DOHH2 (cell line): ENCODE measurements at regions not wholly inside any gene's neighbourhood (a gene's known extent, or its start where the extent isn't known, plus 50 kb on each side); places are given as distances from the start of the nearest gene placed in this dataset.

Experiments
- H3F3A ChIP-seq: fragments of 200-600 bp; sonication (generic), shearing (Covaris generic); 2 replicates; pipeline ENCODE4 v1.6.0; 2016; ENCODE audit warnings: antibody characterized with exemption, mild to moderate bottlenecking; ENCODE audit not compliant: control insufficient read depth, insufficient read depth
- H3K27ac ChIP-seq: fragments of 200-600 bp; sonication (generic); 2 replicates; pipeline ENCODE4 v1.5.1; 2014; ENCODE audit warnings: low read depth, mild to moderate bottlenecking, low read length, moderate library complexity
- H3K27me3 ChIP-seq: fragments of 200-600 bp; sonication (generic); 2 replicates; pipeline ENCODE4 v1.6.1; 2014; ENCODE audit warnings: mild to moderate bottlenecking, low read length, mixed read lengths; ENCODE audit not compliant: control insufficient read depth
- H3K36me3 ChIP-seq: fragments of 200-600 bp; sonication (generic); 2 replicates; pipeline ENCODE4 v1.6.1; 2014; ENCODE audit warnings: mild to moderate bottlenecking, low read length, moderate library complexity, mixed read lengths; ENCODE audit not compliant: control insufficient read depth
- H3K4me1 ChIP-seq: fragments of 200-600 bp; sonication (generic); 2 replicates; pipeline ENCODE4 v1.6.1; 2014; ENCODE audit warnings: mild to moderate bottlenecking, low read length, mixed read lengths; ENCODE audit not compliant: control insufficient read depth
- H3K4me2 ChIP-seq: fragments of 200-600 bp; sonication (generic); 2 replicates; pipeline ENCODE4 v1.6.0; 2014; ENCODE audit warnings: mild to moderate bottlenecking, low read length, moderate library complexity
- H3K4me3 ChIP-seq: fragments of 200-600 bp; sonication (generic); 2 replicates; pipeline ENCODE4 v1.5.1; 2014; ENCODE audit warnings: mild to moderate bottlenecking, low read length, mixed read lengths
- H3K79me2 ChIP-seq: fragments of 200-600 bp; sonication (generic); 2 replicates; pipeline ENCODE4 v1.6.1; 2014; ENCODE audit warnings: mild to moderate bottlenecking, low read length, mixed read lengths; ENCODE audit not compliant: control insufficient read depth
- H3K9me2 ChIP-seq: fragments of 200-600 bp; sonication (generic); replicated peaks from 2 replicates; pipeline ENCODE4 v1.6.1; 2014; ENCODE audit warnings: mild to moderate bottlenecking, low read length, mixed read lengths; ENCODE audit not compliant: control insufficient read depth
- H3K9me3 ChIP-seq: fragments of 200-600 bp; sonication (generic); 2 replicates; pipeline ENCODE4 v1.6.1; 2014; ENCODE audit warnings: antibody characterized with exemption, low read length, mixed read lengths; ENCODE audit not compliant: control insufficient read depth, insufficient read depth
- H4K20me1 ChIP-seq: fragments of 200-600 bp; sonication (generic); 2 replicates; pipeline ENCODE4 v1.6.0; 2014; ENCODE audit warnings: low read depth, mild to moderate bottlenecking, antibody characterized with exemption, low read length, moderate library complexity; ENCODE audit not compliant: control insufficient read depth, insufficient read depth
- EZH2phosphoT487 ChIP-seq: fragments of 200-600 bp; sonication (generic); IDR thresholded peaks from 2 replicates; pipeline ENCODE4 v1.6.1; 2017; ENCODE audit warnings: borderline replicate concordance, mild to moderate bottlenecking, antibody characterized with exemption, low read length, moderate library complexity, mixed read lengths
- TF ChIP-seq, protein P1 (sequence below): fragments of 200-600 bp; sonication (generic); IDR thresholded peaks from one replicate; pipeline ENCODE4 v1.5.1; 2014; ENCODE audit warnings: antibody characterized with exemption, mild to moderate bottlenecking, low read depth, low read length; ENCODE audit not compliant: poor library complexity, severe bottlenecking

DNA sequence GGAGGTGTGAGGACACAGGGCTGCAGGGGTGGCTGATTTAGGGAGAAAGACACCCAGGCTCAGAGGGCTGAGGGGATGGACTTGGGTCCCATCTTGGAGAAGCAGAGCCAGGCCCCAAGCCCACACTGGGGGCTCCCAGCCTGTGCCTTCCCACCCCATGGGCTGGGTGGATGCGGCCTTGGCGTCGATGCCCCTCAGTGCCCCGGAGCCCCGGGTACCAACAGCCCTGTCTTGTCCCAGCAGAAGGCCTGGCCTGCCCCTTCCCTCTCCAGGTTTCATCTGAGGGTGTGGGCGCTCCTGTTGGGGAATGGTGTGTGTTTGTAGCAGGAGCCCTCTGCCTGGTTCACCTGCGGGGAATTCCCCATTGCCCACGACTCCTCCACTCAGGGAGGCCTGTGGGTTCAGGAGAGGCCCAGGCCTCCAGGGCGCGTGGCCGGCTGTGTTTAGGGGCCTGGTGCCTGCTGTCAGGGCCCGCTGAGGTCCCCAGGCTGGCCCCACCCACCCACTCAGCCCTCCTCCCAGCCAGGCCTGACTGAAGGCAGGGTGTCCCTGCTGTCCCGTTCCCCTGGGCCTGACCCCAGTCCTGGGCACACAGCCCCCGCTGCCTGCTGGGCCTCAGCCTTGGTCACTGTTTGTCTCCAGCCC is 51.1 kb upstream of the BEGAIN start:
- no peaks in the 10 kb centered on the region for H3K36me3 ChIP-seq
- H3K27ac ChIP-seq, result no peak overlapping the region
- peaks cover 7% of the 10 kb centered on the region; the same call in 1 of the 2 replicates for H3K4me1 ChIP-seq
- H3K4me2 ChIP-seq, result no peak overlapping the region
- no peaks in the 10 kb centered on the region for H3F3A ChIP-seq
- H3K9me3 ChIP-seq, result no peaks in the 10 kb centered on the region
- 0 out of 2 replicates have a peak, but pooled peaks cover 4% of the 10 kb centered on the region for H3K27me3 ChIP-seq
- TF ChIP-seq EZH2phosphoT487, result no peak
- TF ChIP-seq, protein P1, sequence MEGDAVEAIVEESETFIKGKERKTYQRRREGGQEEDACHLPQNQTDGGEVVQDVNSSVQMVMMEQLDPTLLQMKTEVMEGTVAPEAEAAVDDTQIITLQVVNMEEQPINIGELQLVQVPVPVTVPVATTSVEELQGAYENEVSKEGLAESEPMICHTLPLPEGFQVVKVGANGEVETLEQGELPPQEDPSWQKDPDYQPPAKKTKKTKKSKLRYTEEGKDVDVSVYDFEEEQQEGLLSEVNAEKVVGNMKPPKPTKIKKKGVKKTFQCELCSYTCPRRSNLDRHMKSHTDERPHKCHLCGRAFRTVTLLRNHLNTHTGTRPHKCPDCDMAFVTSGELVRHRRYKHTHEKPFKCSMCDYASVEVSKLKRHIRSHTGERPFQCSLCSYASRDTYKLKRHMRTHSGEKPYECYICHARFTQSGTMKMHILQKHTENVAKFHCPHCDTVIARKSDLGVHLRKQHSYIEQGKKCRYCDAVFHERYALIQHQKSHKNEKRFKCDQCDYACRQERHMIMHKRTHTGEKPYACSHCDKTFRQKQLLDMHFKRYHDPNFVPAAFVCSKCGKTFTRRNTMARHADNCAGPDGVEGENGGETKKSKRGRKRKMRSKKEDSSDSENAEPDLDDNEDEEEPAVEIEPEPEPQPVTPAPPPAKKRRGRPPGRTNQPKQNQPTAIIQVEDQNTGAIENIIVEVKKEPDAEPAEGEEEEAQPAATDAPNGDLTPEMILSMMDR, result no peak
- H3K79me2 ChIP-seq, result no peaks in the 10 kb centered on the region
- no peaks in the 10 kb centered on the region for H3K9me2 ChIP-seq
- H4K20me1 ChIP-seq, result no peaks in the 10 kb centered on the region
- H3K4me3 ChIP-seq, result no peak overlapping the region

DNA sequence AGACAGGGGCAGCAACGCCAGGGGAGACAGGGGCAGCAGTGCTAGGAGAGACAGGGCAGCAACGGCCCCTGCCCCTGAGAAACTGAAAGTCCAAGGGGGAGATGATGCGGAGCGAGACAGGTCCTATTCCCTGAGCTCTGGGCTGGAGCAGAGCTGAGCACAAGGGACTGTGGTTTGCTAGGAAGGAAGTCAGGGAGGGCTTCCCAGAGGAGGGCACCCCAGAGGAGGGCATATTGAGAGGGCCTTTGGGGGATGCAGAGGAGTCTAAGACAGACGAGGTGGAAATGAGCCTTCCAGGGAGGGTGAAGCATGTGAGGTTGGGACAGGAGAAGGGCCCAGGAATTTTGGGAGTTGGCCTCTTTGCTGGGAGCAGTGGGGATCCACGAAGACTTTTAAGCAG is 52.1 kb upstream of the BEGAIN start:
- no peak overlapping the region for H3K4me3 ChIP-seq
- peaks cover 7% of the 10 kb centered on the region; the same call in 1 of the 2 replicates for H3K4me1 ChIP-seq
- H3K4me2 ChIP-seq, result no peak overlapping the region
- no peaks in the 10 kb centered on the region for H3K79me2 ChIP-seq
- no peak overlapping the region for H3K27ac ChIP-seq
- H4K20me1 ChIP-seq, result no peaks in the 10 kb centered on the region
- H3K36me3 ChIP-seq, result no peaks in the 10 kb centered on the region
- 0 out of 2 replicates have a peak, but pooled peaks cover 4% of the 10 kb centered on the region for H3K27me3 ChIP-seq
- H3K9me2 ChIP-seq, result no peaks in the 10 kb centered on the region
- no peak for TF ChIP-seq EZH2phosphoT487
- TF ChIP-seq, protein P1, result no peak
- H3F3A ChIP-seq, result no peaks in the 10 kb centered on the region
- H3K9me3 ChIP-seq, result no peaks in the 10 kb centered on the region

DNA sequence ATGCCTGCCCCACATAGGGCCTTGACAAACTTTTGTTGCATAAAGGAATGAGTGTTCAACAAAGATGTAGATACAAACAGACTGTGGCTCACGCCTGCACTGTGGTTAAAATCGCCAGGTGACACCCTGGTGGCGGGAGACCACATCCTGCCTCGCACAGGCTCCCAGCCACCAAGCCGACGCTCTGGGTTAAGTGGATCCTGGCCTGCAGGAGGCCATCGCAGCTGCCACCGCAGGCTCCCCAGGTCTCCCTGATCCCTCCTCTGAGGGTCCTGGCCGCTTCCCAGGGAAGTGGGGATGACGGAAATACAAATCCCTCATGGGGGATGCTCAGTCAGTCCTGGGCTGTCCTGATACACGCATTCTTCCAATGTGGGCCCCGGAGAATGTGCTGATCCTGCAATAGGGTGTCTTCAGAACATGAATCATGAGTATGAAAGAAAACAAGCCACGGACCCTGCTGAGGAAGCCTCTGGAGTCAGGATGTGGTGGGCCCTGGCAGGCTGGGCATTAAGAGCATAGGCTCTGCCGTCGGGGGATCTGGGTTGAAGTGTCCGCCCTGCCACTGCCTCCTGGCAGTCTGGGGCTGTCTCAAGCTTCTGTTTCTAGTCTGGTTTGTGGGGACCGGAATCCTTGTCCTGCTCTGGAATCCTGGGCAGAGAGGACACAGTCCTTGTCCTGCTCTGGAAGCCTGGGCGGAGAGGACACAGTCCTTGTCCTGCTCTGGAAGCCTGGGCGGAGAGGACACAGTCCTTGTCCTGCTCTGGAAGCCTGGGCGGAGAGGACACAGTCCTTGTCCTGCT is 53.5 kb upstream of the BEGAIN start:
- H3K27me3 ChIP-seq, result 0 out of 2 replicates have a peak, but pooled peaks cover 4% of the 10 kb centered on the region
- TF ChIP-seq, protein P1, result no peak
- no peak for TF ChIP-seq EZH2phosphoT487
- no peak overlapping the region for H3K4me2 ChIP-seq
- H3K79me2 ChIP-seq, result no peaks in the 10 kb centered on the region
- H4K20me1 ChIP-seq, result no peaks in the 10 kb centered on the region
- H3K4me1 ChIP-seq, result peaks cover 7% of the 10 kb centered on the region; the same call in 1 of the 2 replicates
- no peaks in the 10 kb centered on the region for H3K36me3 ChIP-seq
- H3K4me3 ChIP-seq, result no peak overlapping the region
- no peak overlapping the region for H3K27ac ChIP-seq
- no peaks in the 10 kb centered on the region for H3F3A ChIP-seq
- H3K9me3 ChIP-seq, result no peaks in the 10 kb centered on the region
- no peaks in the 10 kb centered on the region for H3K9me2 ChIP-seq
